SKM-1 treated with dmso at 0.1 percent for 144 hours (cell line): ENCODE measurements at regions not wholly inside any gene's neighbourhood (a gene's known extent, or its start where the extent isn't known, plus 50 kb on each side); places are given as distances from the start of the nearest gene placed in this dataset.
"Not testable (repeated sequence)": the region's sequence is repeated elsewhere in the genome, so short reads cannot be mapped to it uniquely, and the experiment has no call there.

Experiments
- DNase-seq: peaks from one replicate; lab custom pipeline; 2025; ENCODE audit not compliant: unreplicated experiment; lab: John Stamatoyannopoulos, UW

GRCh38 chr5:35561396-35561795, 56.3 kb upstream of the SPEF2 start:
- DNase-seq: no peak

DNA sequence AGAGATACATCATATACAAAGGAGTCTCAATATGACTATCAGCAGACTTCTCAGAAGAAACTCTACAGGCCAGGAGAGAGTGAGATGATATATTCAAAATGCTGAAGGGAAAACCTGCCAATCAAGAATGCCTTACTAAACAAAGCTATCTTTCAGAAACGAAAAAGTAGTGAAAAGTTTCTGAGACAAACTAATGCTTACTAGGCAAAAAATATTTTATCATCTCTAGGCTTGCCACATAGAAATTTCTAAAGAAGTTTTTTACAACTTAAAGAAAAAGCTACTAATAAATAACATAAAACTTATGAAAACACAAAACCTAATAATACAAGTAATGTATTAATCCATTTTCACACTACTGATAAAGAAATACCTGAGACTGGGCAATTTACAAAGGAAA, 59.9 kb upstream of the SPEF2 start:
- DNase-seq: no peak

GRCh38 chr5:35557199-35557598, 60.5 kb upstream of the SPEF2 start:
- no peak for DNase-seq

DNA sequence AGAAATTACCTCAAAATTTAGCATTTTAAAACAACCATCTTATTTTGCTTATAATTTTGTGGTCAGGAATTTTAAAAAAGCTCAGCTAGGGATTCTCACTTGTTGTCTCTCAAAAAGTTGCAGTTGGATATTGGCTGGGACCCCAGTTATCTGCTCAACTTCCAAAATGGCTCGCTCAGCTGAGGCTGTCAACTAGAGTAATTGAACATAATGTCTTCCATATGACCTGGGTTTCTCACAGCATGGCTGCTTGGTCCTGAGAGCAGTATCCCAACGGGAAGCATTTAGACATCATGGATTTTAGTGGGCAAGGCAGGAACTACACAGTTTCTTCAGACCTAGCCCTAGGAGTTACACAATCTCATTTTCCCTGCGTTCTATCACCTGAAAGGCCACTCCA, 63.6 kb upstream of the SPEF2 start:
- no peak for DNase-seq

- no peak for DNase-seq
Observed at GRCh38 chr5:35545190-35545589, 72.5 kb upstream of the SPEF2 start.

DNA sequence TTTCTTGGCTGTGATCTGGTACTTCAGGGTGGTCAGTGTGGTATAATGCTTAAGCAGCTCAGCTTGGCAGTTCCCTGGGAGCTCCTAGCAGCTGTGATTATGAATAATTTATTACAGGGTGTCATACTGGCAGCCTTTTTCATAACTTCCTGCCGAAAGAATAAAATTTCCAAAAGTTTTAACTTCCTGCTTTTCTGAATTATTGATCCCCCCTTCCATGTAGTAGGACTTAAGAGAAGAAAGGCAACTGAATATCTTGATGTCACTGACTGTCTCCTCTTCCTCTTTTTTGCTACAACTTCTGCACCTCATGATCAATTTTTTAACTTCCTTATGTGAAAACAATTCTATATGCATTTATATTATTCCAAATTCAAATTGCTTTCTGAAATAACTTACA, 74.3 kb upstream of the SPEF2 start:
- peak; percentile 24 for DNase-seq

- no peak for DNase-seq
Observed at GRCh38 chr5:35540002-35540401, 77.7 kb upstream of the SPEF2 start.

- no peak for DNase-seq
Observed at GRCh38 chr5:35538198-35538931, 79.3 kb upstream of the SPEF2 start.

DNA sequence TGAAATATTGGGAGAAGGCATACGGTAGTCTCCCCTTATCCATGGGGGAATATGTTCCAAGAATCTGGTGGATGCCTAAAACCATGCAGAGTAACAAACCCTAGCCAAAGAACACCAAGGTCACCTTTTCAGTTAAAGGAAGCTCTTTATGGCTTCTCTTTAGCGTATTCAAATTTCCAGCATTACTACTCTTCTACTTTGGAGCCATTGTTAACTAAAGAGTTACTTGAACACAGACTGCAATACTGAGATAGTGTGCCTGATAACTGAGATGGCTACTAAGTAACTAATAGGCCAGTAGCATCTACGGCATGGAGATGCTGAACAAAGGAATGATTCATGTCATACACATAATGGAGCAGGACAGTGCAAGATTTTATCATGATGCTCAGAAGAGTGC, 84.5 kb upstream of the SPEF2 start:
- no peak for DNase-seq

- DNase-seq: not testable (repeated sequence)
Observed at GRCh38 chr5:35531553-35531952, 86.1 kb upstream of the SPEF2 start.

- DNase-seq: peak; percentile 62
Observed at GRCh38 chr5:35518104-35518503, 99.6 kb upstream of the SPEF2 start.

DNA sequence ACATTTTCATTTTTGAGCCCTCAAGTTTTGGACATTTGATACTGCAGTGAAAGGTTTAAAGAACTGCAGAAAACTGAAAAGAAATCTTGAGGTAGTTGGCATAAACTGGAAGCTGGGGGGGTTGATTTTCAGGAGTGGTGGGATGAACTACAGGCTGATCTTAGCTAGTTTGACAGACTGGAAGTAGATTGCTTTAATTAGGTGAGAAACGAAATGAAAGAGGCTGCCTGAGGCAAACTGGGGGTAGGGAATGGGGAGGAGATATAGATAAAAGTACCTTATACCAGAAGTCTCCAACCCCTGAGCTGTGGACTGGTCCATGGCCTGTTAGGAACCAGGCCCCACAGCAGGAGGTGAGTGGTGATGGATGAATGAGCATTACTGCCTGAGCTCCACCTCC, 101.4 kb upstream of the SPEF2 start:
- DNase-seq: no peak

GRCh38 chr5:35513612-35514011, 104.1 kb upstream of the SPEF2 start:
- DNase-seq: no peak

DNA sequence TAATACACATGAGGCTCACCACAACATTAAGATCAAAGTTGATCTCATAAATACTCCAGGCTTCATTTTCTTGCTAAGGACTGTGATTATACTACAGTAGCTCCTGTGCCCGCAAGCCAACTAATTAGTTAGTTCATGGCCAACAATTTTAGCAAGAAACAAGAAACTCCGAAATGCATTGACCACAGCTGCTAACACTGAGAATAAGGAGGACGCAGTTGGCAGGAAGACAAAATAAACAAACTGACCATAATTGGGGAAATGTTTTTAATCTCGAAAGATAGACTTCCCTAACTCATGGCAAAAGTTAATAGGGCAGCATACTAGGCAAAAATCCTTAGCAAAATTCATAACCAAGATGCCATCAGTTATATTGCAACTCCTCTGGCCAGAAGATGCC, 115.5 kb upstream of the SPEF2 start:
- no peak for DNase-seq

GRCh38 chr5:35488791-35489190, 128.9 kb upstream of the SPEF2 start:
- no peak for DNase-seq

- no peak for DNase-seq
Observed at GRCh38 chr5:35488055-35488454, 129.6 kb upstream of the SPEF2 start.

DNA sequence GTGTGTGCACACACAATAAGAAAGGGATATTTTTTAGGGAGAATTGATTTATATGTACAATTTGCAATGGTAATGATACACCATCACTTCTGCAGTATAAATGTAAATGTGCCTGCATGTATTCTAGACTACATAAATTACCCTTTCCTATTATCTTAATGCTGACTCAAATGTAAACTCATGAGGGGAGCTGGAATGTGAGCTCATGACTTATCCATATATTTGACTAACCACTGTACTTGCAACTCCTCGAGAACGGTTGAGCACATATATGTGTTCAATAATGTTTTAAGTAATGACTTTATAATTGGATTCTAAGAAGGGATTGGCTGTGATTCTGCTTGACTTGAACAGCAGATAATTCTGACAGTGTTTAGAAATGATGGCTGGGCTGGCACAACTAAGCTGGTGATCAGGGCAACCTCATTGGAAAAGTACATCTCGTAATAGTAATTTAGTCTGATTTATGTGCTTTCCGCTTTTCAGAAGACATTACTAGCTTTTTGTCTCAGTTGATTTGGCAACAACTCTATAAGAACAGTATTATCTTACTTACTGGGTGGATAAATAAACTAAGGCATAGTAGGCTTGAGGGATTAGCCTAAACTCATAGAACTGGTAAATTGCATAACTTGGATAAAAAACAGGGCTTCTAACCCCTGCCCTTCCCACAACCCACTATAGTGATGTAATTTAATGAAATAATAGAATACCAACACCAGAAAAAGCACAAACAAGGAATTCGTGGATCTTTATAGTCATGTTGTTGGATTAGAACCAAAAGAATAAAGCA, 130.2 kb upstream of the SPEF2 start:
- DNase-seq: no peak

DNA sequence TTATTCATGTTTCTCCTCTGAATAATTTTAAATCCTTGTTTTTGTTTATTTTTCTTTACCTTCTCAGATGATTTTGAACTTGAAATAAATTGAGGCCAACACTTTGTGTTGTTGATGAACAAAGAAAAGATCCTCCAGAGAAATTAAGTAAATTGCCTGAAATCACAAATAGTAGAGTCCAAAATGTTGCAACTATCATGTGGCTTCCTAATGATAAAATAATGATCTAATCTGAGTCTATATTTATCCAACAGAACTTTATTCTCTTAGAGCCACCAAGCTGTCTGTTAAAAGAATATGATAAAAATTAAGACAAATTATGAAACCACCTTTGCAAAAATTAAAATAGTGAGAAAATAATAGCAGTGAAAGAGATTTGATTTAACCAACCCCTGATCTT, 132.2 kb upstream of the SPEF2 start:
- DNase-seq: no peak

GRCh38 chr5:35484241-35484640, 133.4 kb upstream of the SPEF2 start:
- DNase-seq: no peak

GRCh38 chr5:35483780-35484179, 133.9 kb upstream of the SPEF2 start:
- no peak for DNase-seq

GRCh38 chr5:35483191-35483590, 134.5 kb upstream of the SPEF2 start:
- DNase-seq: no peak

- no peak for DNase-seq
Observed at GRCh38 chr5:35482167-35482755, 135.4 kb upstream of the SPEF2 start.
